ENCODE measurements at regions not wholly inside any gene's neighbourhood (a gene's known extent, or its start where the extent isn't known, plus 50 kb on each side); places are given as distances from the start of the nearest gene placed in this dataset.

GRCh38 chr3:43162230-43163084 is 56.6 kb upstream of the POMGNT2 start:
- Histone ChIP-seq H3K36me3 (ENCODE audit: control insufficient read depth, insufficient read depth, low read length, severe bottlenecking) (no peaks in the 10 kb centered on the region), H3K9ac (ENCODE audit: low read length) (no peak overlapping the region), H3K4me1 (ENCODE audit: control insufficient read depth, insufficient read depth, low read length) (no peaks in the 10 kb centered on the region), H3K4me3 (ENCODE audit: low read length) (no peak overlapping the region), H3K9me3 (ENCODE audit: control insufficient read depth, low read length) (peaks cover 8% of the 10 kb centered on the region), H3K27me3 (replicated peaks; ENCODE audit: control insufficient read depth, insufficient read depth, low read length) (peaks cover 31% of the 10 kb centered on the region)
- peak; percentile 87 for DNase-seq (ENCODE audit: low read depth)

DNA sequence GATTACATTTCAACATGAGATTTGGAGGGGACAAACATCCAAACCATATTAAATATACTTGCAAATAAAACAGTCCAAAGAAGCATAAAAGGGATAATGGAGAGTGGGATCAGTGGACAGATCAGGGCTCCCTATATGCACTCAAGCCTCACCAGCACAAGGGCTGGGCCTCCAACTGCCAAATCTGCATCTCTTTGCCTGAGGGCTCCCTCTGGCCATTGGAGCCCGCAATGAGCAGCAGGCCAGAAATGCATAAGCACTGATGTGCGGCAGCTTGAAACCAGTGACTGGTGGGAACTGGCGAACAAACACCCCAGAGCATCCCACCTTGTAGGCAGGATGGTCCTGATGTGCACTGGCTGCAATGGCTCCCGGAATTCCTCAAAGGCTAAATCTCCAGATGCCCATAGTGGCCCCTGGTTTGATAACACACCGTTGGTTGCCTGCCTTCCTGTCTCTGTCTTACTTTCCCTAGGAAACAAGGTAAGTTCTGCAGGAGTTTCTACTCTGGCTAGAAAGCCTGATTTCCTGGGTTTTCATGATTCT is 55.9 kb upstream of the POMGNT2 start:
- Histone ChIP-seq H3K27me3 (replicated peaks; ENCODE audit: control insufficient read depth, insufficient read depth, low read length) (peaks cover 38% of the 10 kb centered on the region), H3K36me3 (ENCODE audit: control insufficient read depth, insufficient read depth, low read length, severe bottlenecking) (no peaks in the 10 kb centered on the region), H3K4me1 (ENCODE audit: control insufficient read depth, insufficient read depth, low read length) (no peaks in the 10 kb centered on the region), H3K9me3 (ENCODE audit: control insufficient read depth, low read length) (peaks cover 7% of the 10 kb centered on the region), H3K9ac (ENCODE audit: low read length) (no peak overlapping the region), H3K4me3 (ENCODE audit: low read length) (no peak overlapping the region)
- no peak for DNase-seq (ENCODE audit: low read depth)

- Histone ChIP-seq H3K4me1 (ENCODE audit: control insufficient read depth, insufficient read depth, low read length) (no peaks in the 10 kb centered on the region), H3K9ac (ENCODE audit: low read length) (no peak overlapping the region), H3K27me3 (replicated peaks; ENCODE audit: control insufficient read depth, insufficient read depth, low read length) (peaks cover 38% of the 10 kb centered on the region), H3K4me3 (ENCODE audit: low read length) (no peak overlapping the region), H3K36me3 (ENCODE audit: control insufficient read depth, insufficient read depth, low read length, severe bottlenecking) (no peaks in the 10 kb centered on the region), H3K9me3 (ENCODE audit: control insufficient read depth, low read length) (no peaks in the 10 kb centered on the region)
- DNase-seq (ENCODE audit: low read depth): no peak
These were observed 54.8 kb upstream of the POMGNT2 start for GRCh38 chr3:43160664-43161063.

DNA sequence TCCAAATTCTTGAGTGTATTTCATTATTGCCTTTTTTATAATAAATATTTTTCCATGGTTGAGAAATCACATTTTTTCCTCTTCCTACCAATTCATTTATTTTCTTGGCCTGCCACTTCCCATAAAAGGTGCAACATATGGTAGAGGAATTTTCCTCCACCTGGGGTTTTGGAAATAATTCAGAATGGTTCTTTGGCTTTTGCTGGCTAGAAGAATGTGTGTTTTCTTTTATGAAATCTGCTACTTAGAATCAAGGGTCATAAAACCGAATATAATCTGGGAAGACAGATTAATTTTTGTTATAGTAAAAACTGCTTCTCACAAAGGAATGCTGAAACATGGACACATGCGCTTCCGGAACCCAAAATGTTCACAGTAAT is 54.0 kb upstream of the POMGNT2 start:
- Histone ChIP-seq H3K36me3 (ENCODE audit: control insufficient read depth, insufficient read depth, low read length, severe bottlenecking) (no peaks in the 10 kb centered on the region), H3K9me3 (ENCODE audit: control insufficient read depth, low read length) (no peaks in the 10 kb centered on the region), H3K27me3 (replicated peaks; ENCODE audit: control insufficient read depth, insufficient read depth, low read length) (peaks cover 38% of the 10 kb centered on the region), H3K9ac (ENCODE audit: low read length) (no peak overlapping the region), H3K4me1 (ENCODE audit: control insufficient read depth, insufficient read depth, low read length) (no peaks in the 10 kb centered on the region), H3K4me3 (ENCODE audit: low read length) (no peak overlapping the region)
- DNase-seq (ENCODE audit: low read depth): no peak

DNA sequence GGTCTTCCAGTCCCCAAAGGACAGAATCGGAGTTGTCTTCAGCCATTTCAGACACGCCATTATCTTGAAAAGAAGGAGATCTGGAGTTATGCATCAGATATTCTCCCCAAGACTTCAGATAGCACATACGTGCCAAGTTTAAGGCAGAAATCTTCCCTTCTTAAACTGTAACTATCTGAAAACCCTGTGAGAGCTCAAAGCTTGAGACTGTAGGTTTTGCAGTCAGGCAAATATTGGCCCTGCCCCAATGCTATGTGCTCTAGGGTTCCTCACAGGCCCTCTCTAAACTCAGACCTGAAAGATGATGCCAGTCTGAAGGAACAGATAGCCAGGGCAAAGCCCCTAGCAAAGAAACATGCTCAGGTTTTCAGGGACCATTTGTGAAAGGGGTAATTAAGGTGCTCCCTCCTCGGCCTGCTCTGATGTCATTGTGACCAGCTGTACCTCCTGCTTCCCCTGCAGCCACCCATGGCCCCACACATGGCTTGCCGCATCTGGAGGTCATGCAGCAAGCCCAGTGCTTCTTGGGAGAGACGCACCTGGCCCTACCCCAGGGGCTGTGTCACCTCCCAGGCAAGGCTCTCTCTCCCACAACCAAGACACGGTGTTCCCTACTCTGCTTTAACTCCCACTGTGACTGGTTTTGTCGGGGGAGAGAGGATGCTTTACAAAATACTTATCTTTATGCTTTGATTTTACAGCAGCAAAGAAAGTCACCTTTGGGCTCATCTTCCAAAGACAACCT is 53.4 kb upstream of the POMGNT2 start:
- DNase-seq (ENCODE audit: low read depth): no peak
- H3K36me3 ChIP-seq (ENCODE audit: control insufficient read depth, insufficient read depth, low read length, severe bottlenecking): no peaks in the 10 kb centered on the region
- H3K4me3 ChIP-seq (ENCODE audit: low read length): no peak overlapping the region
- no peaks in the 10 kb centered on the region for H3K9me3 ChIP-seq (ENCODE audit: control insufficient read depth, low read length)
- no peaks in the 10 kb centered on the region for H3K4me1 ChIP-seq (ENCODE audit: control insufficient read depth, insufficient read depth, low read length)
- peaks cover 38% of the 10 kb centered on the region for H3K27me3 ChIP-seq (replicated peaks; ENCODE audit: control insufficient read depth, insufficient read depth, low read length)
- no peak overlapping the region for H3K9ac ChIP-seq (ENCODE audit: low read length)

DNA sequence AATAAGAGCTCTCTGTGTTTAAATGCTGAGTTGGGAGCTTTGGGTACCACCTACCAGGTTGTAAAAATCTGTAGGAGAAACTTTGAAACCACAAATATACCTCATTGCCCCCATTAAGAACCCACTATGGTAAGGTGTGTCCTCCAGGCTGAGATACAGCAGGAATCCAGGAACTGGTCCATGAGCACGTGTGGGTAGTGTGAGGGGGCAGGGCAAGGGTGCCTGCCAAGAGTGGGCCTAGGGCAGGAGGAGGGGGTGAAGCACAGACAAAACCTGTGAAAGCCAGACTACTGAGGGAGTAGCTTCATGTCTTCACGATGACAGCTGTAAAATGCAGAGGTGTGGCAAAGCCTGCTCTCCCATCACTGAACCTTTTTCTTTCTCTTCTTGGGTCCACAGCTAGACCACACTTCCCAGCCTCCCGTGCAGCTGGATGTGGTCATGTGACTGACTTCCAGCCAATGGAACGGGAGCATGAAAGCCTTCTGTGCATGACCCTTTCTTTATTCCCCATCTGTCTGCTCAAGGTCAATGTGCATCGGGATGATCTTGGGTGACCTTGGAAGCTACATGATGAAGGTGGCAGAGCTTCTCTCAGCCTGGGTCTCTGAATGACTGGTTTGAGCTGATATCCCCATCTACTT is 51.1 kb upstream of the POMGNT2 start:
- no peak for DNase-seq (ENCODE audit: low read depth)
- Histone ChIP-seq H3K4me3 (ENCODE audit: low read length) (no peak overlapping the region), H3K27me3 (replicated peaks; ENCODE audit: control insufficient read depth, insufficient read depth, low read length) (peaks cover 29% of the 10 kb centered on the region), H3K4me1 (ENCODE audit: control insufficient read depth, insufficient read depth, low read length) (peaks cover 15% of the 10 kb centered on the region), H3K9me3 (ENCODE audit: control insufficient read depth, low read length) (no peaks in the 10 kb centered on the region), H3K9ac (ENCODE audit: low read length) (no peak overlapping the region), H3K36me3 (ENCODE audit: control insufficient read depth, insufficient read depth, low read length, severe bottlenecking) (no peaks in the 10 kb centered on the region)

GRCh38 chr3:43155464-43156121 is 49.7 kb upstream of the POMGNT2 start:
- peaks cover 15% of the 10 kb centered on the region for H3K4me1 ChIP-seq (ENCODE audit: control insufficient read depth, insufficient read depth, low read length)
- DNase-seq (ENCODE audit: low read depth): peak; percentile 92
- H3K4me3 ChIP-seq (ENCODE audit: low read length): no peak overlapping the region
- H3K9ac ChIP-seq (ENCODE audit: low read length): no peak overlapping the region
- H3K36me3 ChIP-seq (ENCODE audit: control insufficient read depth, insufficient read depth, low read length, severe bottlenecking): no peaks in the 10 kb centered on the region
- H3K9me3 ChIP-seq (ENCODE audit: control insufficient read depth, low read length): no peaks in the 10 kb centered on the region
- H3K27me3 ChIP-seq (replicated peaks; ENCODE audit: control insufficient read depth, insufficient read depth, low read length): peaks cover 29% of the 10 kb centered on the region

All from adipocyte (in vitro differentiated cells).